Vagina (tissue), 2 donors: ENCODE measurements at regions not wholly inside any gene's neighbourhood (a gene's known extent, or its start where the extent isn't known, plus 50 kb on each side); places are given as distances from the start of the nearest gene placed in this dataset.
A peak's percentile ranks its signal among the peaks of the same experiment; 100 is the strongest.

Experiments used
- DNase-seq, 2 donors: peaks; one replicate each; pipeline ENCODE4 v3.0.0-alpha.2; 2017; ENCODE audit errors: extremely low spot score in 2 of 2
- H3K27ac ChIP-seq: fragments of 200-600 bp; sonication (generic); one replicate; pipeline ENCODE4 v1.5.1; 2019
- H3K27me3 ChIP-seq: fragments of 200-600 bp; sonication (generic); one replicate; pipeline ENCODE4 v1.5.1; 2019
- H3K36me3 ChIP-seq, 2 donors: fragments of 200-600 bp; sonication (generic); one replicate each; pipeline ENCODE4 v1.5.1; 2017 to 2019
- H3K4me1 ChIP-seq: fragments of 200-600 bp; sonication (generic); one replicate; pipeline ENCODE4 v1.5.1; 2019
- H3K4me3 ChIP-seq, 2 donors: fragments of 200-600 bp; sonication (generic); 1 replicate in 1 of 2; 2 replicates in 1 of 2; pipeline ENCODE4 v1.5.1; 2016 to 2019
- H3K9me3 ChIP-seq: fragments of 200-600 bp; sonication (generic); one replicate; pipeline ENCODE4 v1.5.1; 2019
- CTCF ChIP-seq, 3 experiments: fragments of 450-650 bp in 2 of 3; fragments of 200-600 bp in 1 of 3; sonication (generic) in 1 of 3; IDR thresholded peaks; one replicate each; pipeline ENCODE4 v1.5.1; 2017 to 2019; ENCODE audit warnings: antibody characterized with exemption in 3 of 3, mild to moderate bottlenecking in 2 of 3, moderate library complexity in 2 of 3
- POLR2A ChIP-seq, 2 donors: fragments of 450-650 bp; IDR thresholded peaks; one replicate each; pipeline ENCODE4 v1.6.1; 2017; ENCODE audit warnings: antibody characterized with exemption in 2 of 2, mild to moderate bottlenecking in 2 of 2, moderate library complexity in 2 of 2
- POLR2AphosphoS5 ChIP-seq, 2 donors: sonication (generic); formaldehyde crosslinking; IDR thresholded peaks; one replicate each; pipeline ENCODE4 v1.9.0; 2017; ENCODE audit warnings: antibody characterized with exemption in 2 of 2, mild to moderate bottlenecking in 2 of 2, low read depth in 1 of 2; ENCODE audit not compliant: insufficient read depth in 1 of 2
- intact Hi-C: fragments of 100-400 bp; cut with DNase I; formaldehyde crosslinking; loops from one replicate; pipeline ENCODE4 v1.15.1; 2023

DNA sequence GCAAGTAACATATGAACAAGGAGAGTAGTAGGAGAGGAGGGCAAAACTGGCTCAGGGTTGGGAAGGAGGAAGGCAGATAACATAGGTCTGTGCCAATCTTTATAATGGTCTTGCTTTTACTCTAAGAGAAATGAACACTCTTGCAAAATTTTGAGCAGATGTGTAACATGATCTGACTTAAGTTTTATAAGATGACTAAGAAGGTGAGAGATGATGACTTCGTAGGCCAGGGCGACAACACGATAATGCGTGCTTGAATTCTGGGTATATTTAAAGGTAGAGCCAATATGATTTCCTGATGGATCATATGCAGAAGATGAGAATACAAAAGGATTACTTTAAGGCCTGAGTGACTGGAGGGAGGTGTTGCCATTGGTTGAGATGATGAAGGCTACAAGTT is 265.4 kb upstream of the KCNMB2 start:
- TF ChIP-seq POLR2AphosphoS5 (IDR thresholded peaks at IDR 0.05; ENCODE audit: insufficient read depth in 1 of 2, low read depth in 1 of 2) = no peak
- no peak for TF ChIP-seq CTCF (IDR thresholded peaks at IDR 0.05)
- TF ChIP-seq POLR2A (IDR thresholded peaks at IDR 0.05) = no peak
- H3K4me1 ChIP-seq = no peaks in the 10 kb centered on the region
- no peak overlapping the region for H3K4me3 ChIP-seq
- intact Hi-C loops = no loop called here
- no peaks in the 10 kb centered on the region for H3K36me3 ChIP-seq
- DNase-seq = no peak
- H3K27ac ChIP-seq = no peak overlapping the region
- no peaks in the 10 kb centered on the region for H3K27me3 ChIP-seq
- H3K9me3 ChIP-seq = no peaks in the 10 kb centered on the region

DNA sequence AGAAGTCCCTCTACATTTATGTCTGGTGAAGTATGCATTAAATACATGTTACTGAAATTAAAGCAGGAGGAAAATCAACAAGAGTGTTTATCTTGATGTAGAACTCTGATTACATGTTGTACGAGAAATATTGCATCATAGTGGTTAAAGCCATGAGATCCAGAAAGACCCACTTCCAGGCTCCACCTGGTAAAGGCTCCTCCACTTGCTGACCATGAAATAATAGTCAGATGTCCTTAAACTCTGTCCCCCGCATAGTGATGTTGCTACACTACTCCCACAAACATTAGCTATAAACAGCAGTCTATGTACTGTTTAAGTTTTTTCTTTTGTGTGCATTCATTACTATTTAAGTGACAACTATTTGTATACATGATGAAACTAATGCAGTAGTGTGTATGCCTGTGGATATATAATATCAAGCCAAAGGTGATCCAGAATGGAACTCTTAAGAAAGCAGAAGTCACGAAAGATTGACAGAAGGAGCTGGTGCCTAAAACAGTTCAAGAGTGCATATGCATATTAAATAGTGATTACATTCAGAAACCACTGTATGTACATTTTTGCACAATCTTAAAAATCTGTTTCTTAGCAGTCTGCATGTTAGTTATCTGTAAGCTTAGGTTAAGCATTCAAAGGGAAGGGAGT is 264.4 kb upstream of the KCNMB2 start:
- H3K4me3 ChIP-seq = no peak overlapping the region
- intact Hi-C loops = no loop called here
- H3K27me3 ChIP-seq = no peaks in the 10 kb centered on the region
- H3K4me1 ChIP-seq = no peaks in the 10 kb centered on the region
- no peak overlapping the region for H3K27ac ChIP-seq
- DNase-seq = no peak
- no peak for TF ChIP-seq CTCF (IDR thresholded peaks at IDR 0.05)
- no peak for TF ChIP-seq POLR2AphosphoS5 (IDR thresholded peaks at IDR 0.05; ENCODE audit: insufficient read depth in 1 of 2, low read depth in 1 of 2)
- TF ChIP-seq POLR2A (IDR thresholded peaks at IDR 0.05) = no peak
- no peaks in the 10 kb centered on the region for H3K9me3 ChIP-seq
- no peaks in the 10 kb centered on the region for H3K36me3 ChIP-seq

GRCh38 chr3:178272841-178273240 is 263.4 kb upstream of the KCNMB2 start:
- TF ChIP-seq POLR2A (IDR thresholded peaks at IDR 0.05) (no peak), POLR2AphosphoS5 (IDR thresholded peaks at IDR 0.05; ENCODE audit: insufficient read depth in 1 of 2, low read depth in 1 of 2) (peak in 1 of 2 donors; percentile 16)

GRCh38 chr3:178274711-178275110 is 261.5 kb upstream of the KCNMB2 start:
- no peaks in the 10 kb centered on the region for H3K36me3 ChIP-seq
- H3K9me3 ChIP-seq = no peaks in the 10 kb centered on the region
- no peaks in the 10 kb centered on the region for H3K27me3 ChIP-seq
- DNase-seq = no peak
- H3K4me1 ChIP-seq = peaks cover 5% of the 10 kb centered on the region
- H3K4me3 ChIP-seq = no peak overlapping the region
- H3K27ac ChIP-seq = no peak overlapping the region
- no peak for TF ChIP-seq POLR2A (IDR thresholded peaks at IDR 0.05)
- TF ChIP-seq POLR2AphosphoS5 (IDR thresholded peaks at IDR 0.05; ENCODE audit: insufficient read depth in 1 of 2, low read depth in 1 of 2) = no peak
- no peak for TF ChIP-seq CTCF (IDR thresholded peaks at IDR 0.05)
- intact Hi-C loops = no loop called here

More at GRCh38 chr3:178272841-178273240, 263.4 kb upstream of the KCNMB2 start:
- Histone ChIP-seq H3K36me3 (no peaks in the 10 kb centered on the region), H3K27me3 (no peaks in the 10 kb centered on the region), H3K4me1 (peaks cover 2% of the 10 kb centered on the region), H3K27ac (no peak overlapping the region), H3K9me3 (no peaks in the 10 kb centered on the region), H3K4me3 (no peak overlapping the region)
- intact Hi-C loops = no loop called here
- DNase-seq = no peak

GRCh38 chr3:178275311-178275710 is 260.9 kb upstream of the KCNMB2 start:
- Histone ChIP-seq H3K27me3 (no peaks in the 10 kb centered on the region), H3K9me3 (no peaks in the 10 kb centered on the region), H3K27ac (no peak overlapping the region), H3K36me3 (no peaks in the 10 kb centered on the region), H3K4me3 (no peak overlapping the region), H3K4me1 (peaks cover 5% of the 10 kb centered on the region)
- TF ChIP-seq POLR2AphosphoS5 (IDR thresholded peaks at IDR 0.05; ENCODE audit: insufficient read depth in 1 of 2, low read depth in 1 of 2) (no peak), POLR2A (IDR thresholded peaks at IDR 0.05) (no peak), CTCF (IDR thresholded peaks at IDR 0.05) (no peak)
- intact Hi-C loops = no loop called here
- no peak for DNase-seq
